Adipocyte (in vitro differentiated cells): ENCODE measurements at regions not wholly inside any gene's neighbourhood (a gene's known extent, or its start where the extent isn't known, plus 50 kb on each side); places are given as distances from the start of the nearest gene placed in this dataset.

Experiments
- DNase-seq: peaks from one replicate; pipeline ENCODE4 v3.0.0-alpha.2; 2015; ENCODE audit warnings: low read depth
- H3K27me3 ChIP-seq: replicated peaks from 2 replicates; pipeline ENCODE4 v1.7.0; 2013; ENCODE audit warnings: mild to moderate bottlenecking, low read length, moderate library complexity; ENCODE audit not compliant: control insufficient read depth, insufficient read depth
- H3K36me3 ChIP-seq: 2 replicates; pipeline ENCODE4 v1.7.0; 2013; ENCODE audit warnings: low read length, mild to moderate bottlenecking, moderate library complexity; ENCODE audit not compliant: control insufficient read depth, insufficient read depth, severe bottlenecking
- H3K4me1 ChIP-seq: 2 replicates; pipeline ENCODE4 v1.7.0; 2013; ENCODE audit warnings: mild to moderate bottlenecking, low read length, moderate library complexity; ENCODE audit not compliant: control insufficient read depth, insufficient read depth
- H3K4me3 ChIP-seq: 2 replicates; pipeline ENCODE4 v1.7.0; 2013; ENCODE audit warnings: mild to moderate bottlenecking, low read length, moderate library complexity
- H3K9ac ChIP-seq: 2 replicates; pipeline ENCODE4 v1.7.0; 2013; ENCODE audit warnings: mild to moderate bottlenecking, low read length, moderate library complexity
- H3K9me3 ChIP-seq: 2 replicates; pipeline ENCODE4 v1.7.0; 2013; ENCODE audit warnings: mild to moderate bottlenecking, low read length, moderate library complexity; ENCODE audit not compliant: control insufficient read depth

DNA sequence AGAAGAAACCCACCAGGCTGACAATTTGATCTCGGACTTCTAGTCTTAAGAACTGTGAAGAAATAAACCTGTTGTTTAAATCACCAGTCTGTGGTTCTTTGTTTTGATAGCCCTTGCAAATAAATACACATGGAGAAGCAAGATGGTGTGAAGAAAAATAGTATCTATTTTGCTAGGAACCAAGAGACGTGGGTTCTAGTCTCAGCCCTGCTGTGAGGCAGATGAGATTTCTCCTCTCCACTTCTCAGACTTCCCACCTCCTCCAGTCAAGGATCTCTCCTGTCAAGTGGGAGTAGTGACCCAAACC lies 294.9 kb upstream of the JARID2 start:
- Histone ChIP-seq H3K27me3 (no peaks in the 10 kb centered on the region), H3K36me3 (no peaks in the 10 kb centered on the region), H3K4me1 (no peaks in the 10 kb centered on the region), H3K9me3 (no peaks in the 10 kb centered on the region), H3K9ac (no peak overlapping the region), H3K4me3 (no peak overlapping the region)
- no peak for DNase-seq

DNA sequence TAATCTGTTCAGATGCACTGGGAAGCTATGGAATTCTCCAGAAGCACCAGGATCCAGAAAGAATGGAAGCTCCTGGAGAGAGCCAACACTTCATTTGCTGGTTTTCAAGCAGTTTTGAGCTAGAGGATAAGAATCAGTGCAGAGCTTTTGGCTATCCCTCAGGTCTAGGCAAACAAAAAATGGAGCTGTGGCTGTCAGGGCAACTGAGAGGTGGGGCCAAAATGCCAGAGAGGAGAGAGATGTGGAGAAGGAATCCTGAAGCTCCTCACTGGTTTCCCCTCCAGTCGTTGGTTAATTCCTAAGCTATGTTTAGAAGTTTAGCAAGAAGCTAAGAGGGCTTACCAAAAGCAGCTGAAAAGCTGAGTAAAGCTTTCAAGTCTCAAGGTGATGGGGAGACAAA lies 294.2 kb upstream of the JARID2 start:
- no peak for DNase-seq
- H3K4me3 ChIP-seq = no peak overlapping the region
- no peaks in the 10 kb centered on the region for H3K36me3 ChIP-seq
- H3K9me3 ChIP-seq = no peaks in the 10 kb centered on the region
- H3K27me3 ChIP-seq = no peaks in the 10 kb centered on the region
- no peaks in the 10 kb centered on the region for H3K4me1 ChIP-seq
- H3K9ac ChIP-seq = no peak overlapping the region

DNA sequence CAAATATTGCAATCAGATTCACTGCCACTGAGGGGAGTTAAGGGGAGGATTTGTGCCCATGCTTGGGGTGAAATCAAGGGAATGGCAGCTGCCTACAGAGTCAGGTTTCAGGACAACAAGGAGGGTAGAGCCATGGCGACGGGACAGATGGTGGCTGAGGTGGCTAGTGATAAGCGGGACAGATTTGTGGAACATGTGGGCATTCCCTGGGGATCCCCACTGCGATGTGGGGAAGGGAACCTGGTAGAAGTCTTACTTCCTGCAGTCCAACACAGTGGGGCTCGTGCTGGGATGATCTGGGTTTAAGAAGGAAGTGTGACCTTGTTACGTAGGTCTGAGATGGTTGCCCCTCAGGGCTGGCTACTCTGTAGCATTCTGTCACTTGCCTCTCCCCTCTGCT lies 292.0 kb upstream of the JARID2 start:
- no peak for DNase-seq
- Histone ChIP-seq H3K9ac (no peak overlapping the region), H3K27me3 (no peaks in the 10 kb centered on the region), H3K9me3 (no peaks in the 10 kb centered on the region), H3K4me3 (no peak overlapping the region), H3K4me1 (no peaks in the 10 kb centered on the region), H3K36me3 (no peaks in the 10 kb centered on the region)

DNA sequence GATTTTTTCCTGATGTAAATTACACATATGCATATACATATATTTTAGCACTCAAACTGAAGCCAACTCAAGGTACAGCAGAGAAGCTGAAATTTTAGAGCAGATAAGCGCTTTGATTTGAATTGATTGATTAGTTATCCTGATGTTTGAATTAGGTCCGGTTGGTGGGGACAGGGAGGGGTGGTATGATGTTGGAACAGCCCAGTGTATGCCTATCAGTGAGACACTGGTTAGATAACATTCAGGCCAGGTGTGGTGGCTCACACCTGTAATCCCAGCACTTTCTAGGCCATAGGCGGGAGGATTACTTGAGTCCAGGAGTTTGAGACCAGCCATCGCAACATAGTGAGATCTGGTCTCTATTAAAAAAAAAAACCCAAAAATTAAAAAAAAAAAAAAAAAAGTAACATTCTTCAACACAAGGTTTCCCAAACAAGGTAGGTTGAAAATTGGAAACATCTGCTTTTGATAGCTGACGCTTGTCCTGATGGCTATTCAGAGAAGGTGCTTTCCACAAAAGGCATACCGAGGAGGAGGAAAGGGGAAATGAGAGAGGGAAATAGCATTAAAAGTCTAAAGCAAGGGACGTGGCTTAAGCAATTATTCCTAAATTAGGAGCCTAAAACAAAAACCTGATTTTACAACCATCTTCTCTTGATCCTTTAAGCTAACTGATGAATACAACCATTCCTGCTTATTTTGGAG lies 288.4 kb upstream of the JARID2 start:
- DNase-seq = no peak
- Histone ChIP-seq H3K36me3 (no peaks in the 10 kb centered on the region), H3K9me3 (no peaks in the 10 kb centered on the region), H3K27me3 (no peaks in the 10 kb centered on the region), H3K4me1 (no peaks in the 10 kb centered on the region), H3K9ac (no peak overlapping the region), H3K4me3 (no peak overlapping the region)

DNA sequence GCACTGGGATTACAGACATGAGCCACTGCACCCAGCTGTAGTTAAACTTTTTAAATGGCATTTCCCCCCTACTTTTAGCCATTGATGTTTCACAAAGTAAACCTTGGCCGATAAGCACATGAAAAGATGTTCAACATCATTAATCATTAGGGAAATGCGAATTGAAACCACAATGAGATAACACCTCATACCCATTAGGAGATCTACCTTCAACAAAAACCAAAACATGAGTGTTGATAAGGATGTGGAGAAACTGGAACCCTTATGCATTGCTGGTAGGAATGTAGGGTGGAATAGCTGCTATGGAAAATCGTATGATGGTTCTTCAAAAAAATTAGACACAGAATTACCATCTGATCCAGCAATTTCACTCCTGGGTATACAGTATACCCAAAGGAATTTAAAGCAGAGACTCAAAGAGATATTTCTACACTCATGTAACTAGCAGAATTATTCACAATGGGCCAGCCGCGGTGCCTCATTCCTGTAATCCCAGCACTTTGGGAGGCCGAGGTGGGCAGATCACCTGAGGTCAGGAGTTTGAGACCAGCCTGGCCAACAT lies 286.5 kb upstream of the JARID2 start:
- Histone ChIP-seq H3K4me3 (no peak overlapping the region), H3K9ac (no peak overlapping the region), H3K36me3 (no peaks in the 10 kb centered on the region), H3K4me1 (no peaks in the 10 kb centered on the region), H3K9me3 (no peaks in the 10 kb centered on the region), H3K27me3 (no peaks in the 10 kb centered on the region)
- no peak for DNase-seq

DNA sequence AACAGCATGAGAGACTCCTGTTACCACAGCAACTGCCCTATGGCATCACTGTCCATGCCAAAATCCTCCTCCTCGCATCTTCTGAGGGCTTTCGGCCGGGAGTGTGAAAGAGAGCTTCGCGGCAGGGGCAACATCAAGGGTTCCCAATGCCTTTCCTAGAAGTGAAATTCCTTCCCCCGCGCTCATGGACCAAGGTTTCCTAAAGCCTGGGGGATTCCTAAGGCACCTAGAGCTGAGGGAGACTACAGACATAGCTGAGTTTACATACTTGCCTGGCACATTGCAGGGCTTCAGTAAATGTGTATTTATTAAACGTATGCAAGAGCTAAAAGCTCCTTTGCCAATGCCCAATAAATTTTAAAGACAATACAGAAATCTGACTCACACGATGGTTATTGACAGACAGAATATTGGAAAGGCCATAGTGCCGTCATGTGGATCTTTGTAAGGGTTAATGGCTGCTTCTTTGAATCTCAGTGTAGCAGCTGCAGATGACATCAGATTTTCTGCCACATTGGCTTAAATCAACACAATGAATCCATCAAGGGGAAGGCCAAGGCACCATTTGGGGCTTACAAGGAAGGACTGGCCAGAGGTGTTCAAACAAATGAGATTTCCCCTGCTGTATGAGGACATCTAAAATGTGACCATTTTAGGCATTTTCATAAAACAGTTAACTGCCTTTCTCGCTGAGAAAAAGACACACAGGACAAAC lies 281.2 kb upstream of the JARID2 start:
- Histone ChIP-seq H3K9ac (no peak overlapping the region), H3K27me3 (no peaks in the 10 kb centered on the region), H3K36me3 (no peaks in the 10 kb centered on the region), H3K4me3 (no peak overlapping the region), H3K9me3 (no peaks in the 10 kb centered on the region), H3K4me1 (no peaks in the 10 kb centered on the region)
- no peak for DNase-seq

DNA sequence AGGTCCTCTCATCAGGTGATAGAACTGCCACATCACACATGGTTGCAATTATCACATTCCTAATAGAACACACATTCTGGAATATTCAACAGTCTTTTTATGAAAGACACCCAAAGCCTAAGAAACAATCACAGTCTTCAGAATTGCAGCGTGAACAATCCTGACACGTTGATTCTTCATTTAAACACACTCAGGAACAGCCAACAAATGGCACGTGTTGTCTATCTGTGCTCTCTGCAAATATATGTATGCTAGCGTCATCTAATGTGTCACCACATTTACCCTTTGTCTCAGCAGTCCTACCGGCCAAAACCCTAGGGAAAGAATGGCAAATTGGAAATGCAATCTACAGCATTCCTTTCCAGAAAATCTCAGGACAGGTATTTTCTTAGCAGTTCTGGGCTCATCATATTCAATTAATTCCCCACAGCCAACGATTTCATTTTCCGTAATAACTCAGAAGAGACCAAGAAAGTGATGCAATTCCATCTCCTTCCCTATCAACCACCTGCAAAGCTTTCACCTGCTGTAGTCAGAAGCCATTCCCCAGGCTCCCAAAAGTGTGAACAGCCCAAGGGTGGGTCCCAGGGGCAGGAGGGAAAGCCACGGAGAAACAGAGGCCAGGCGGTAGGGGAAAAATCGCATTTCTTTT lies 280.3 kb upstream of the JARID2 start:
- H3K36me3 ChIP-seq = no peaks in the 10 kb centered on the region
- H3K9ac ChIP-seq = no peak overlapping the region
- no peaks in the 10 kb centered on the region for H3K4me1 ChIP-seq
- no peaks in the 10 kb centered on the region for H3K9me3 ChIP-seq
- no peaks in the 10 kb centered on the region for H3K27me3 ChIP-seq
- DNase-seq = no peak
- H3K4me3 ChIP-seq = no peak overlapping the region

DNA sequence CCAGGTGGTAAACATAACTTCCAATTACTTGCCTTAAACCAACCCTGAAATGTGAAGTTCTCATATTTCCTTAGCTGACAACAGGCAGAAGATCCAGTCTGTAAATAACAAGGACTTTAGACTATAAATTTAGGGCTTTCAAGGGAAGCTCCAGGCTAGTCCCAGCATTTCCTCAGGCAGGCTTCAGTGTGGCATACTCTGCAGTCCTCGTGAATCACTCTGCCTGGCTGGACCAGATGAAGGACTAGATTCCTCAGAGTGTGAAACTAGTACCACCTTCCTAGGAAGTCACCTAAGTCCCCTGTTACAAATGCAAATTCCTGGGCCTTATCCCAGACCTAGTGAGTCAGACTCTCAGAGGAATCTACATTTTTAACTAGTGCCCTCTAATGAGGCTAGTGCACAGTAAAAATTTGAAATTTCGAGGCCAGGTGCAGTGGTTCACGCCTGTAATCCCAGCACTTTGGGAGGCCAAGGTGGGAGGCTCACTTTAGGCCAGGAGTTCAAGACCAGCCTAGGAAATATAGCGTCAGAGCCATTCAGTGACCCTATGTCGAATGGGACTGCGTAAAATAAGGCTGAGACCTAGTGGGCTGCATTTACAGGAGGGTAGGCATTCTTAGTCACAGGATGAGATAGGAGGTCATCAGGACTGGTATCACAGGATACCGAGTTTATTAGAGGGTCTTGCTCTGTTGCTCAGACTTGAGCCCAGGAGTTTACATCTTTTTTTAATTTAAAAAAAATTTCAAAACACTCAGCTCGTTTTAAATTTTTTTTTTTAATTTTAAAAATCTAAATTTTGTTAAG lies 279.6 kb upstream of the JARID2 start:
- H3K9me3 ChIP-seq = no peaks in the 10 kb centered on the region
- no peaks in the 10 kb centered on the region for H3K27me3 ChIP-seq
- H3K4me3 ChIP-seq = no peak overlapping the region
- H3K36me3 ChIP-seq = no peaks in the 10 kb centered on the region
- no peak for DNase-seq
- no peaks in the 10 kb centered on the region for H3K4me1 ChIP-seq
- H3K9ac ChIP-seq = no peak overlapping the region

DNA sequence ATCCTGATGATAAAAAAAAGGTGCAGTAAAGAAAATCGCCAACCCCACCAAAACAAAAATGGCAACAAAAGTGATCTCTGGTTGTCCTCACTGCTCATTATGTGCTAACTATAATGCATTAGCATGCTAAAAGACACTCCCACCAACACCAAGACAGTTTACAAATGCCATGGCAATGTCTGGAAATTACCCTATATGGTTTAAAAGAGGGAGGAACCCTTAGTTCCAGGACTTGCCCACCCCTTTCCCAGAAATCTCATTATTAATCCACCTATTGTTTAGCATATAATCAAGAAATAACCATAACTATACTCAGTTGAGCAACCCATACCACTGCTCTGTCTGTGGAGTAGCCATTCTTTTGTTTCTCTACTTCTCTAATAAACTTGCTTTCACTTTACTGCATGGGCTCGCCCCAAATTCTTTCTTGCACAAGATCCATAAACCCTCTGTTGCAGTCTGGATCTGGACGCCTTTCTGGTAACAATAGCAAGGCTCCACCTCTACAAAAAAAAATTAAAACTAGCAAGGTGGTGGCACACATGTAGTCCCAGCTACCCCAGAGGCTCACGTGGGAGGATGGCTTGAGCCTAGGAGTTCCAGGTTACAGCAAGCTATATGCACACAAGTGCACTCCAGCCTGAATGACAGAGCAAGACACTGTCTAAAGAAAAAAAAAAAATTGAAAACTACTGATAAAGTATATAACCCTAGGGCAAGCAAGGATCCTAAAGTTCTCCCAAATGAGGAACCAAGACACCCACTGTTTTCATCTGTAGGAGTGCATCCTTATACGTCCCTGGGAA lies 278.8 kb upstream of the JARID2 start:
- no peaks in the 10 kb centered on the region for H3K4me1 ChIP-seq
- no peaks in the 10 kb centered on the region for H3K36me3 ChIP-seq
- no peak for DNase-seq
- H3K4me3 ChIP-seq = no peak overlapping the region
- no peaks in the 10 kb centered on the region for H3K9me3 ChIP-seq
- H3K9ac ChIP-seq = no peak overlapping the region
- H3K27me3 ChIP-seq = no peaks in the 10 kb centered on the region

DNA sequence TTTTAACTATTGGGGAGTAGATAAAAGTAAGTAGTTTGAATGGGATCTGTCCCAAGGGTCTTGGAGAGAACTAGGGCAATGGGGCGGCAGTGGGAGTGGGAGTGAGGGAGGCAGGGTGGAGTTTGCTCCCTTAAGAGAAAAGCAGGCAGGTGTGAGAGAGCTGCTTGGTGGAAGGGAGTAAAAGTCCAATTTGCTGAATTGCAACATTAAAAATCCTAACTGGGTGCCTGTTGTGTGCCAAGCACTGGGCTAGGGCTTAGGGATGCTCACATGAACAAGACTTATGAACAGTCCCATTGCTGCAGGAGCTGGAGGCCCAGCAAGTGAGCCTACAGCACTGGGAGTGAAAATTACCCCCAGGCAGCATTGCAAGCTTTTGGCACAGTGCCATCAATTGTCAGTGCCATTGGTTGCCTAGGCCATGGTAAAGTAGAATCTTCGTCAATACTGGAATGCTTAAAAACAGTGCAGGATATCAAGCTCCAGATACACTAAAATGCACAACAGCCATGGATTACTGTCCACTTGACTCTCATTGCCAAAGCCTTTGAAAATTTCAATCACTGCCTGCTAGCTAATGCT lies 277.7 kb upstream of the JARID2 start:
- H3K9me3 ChIP-seq = no peaks in the 10 kb centered on the region
- no peak for DNase-seq
- no peaks in the 10 kb centered on the region for H3K36me3 ChIP-seq
- no peaks in the 10 kb centered on the region for H3K27me3 ChIP-seq
- H3K4me1 ChIP-seq = no peaks in the 10 kb centered on the region
- no peak overlapping the region for H3K9ac ChIP-seq
- no peak overlapping the region for H3K4me3 ChIP-seq
